H1 (cell line): ENCODE measurements at regions not wholly inside any gene's neighbourhood (a gene's known extent, or its start where the extent isn't known, plus 50 kb on each side); places are given as distances from the start of the nearest gene placed in this dataset.

Source experiments
- CTCF ChIA-PET: fragments of 300-600 bp; sonication (Branson Sonifier 250); formaldehyde crosslinking; loops from one replicate; lab custom pipeline; 2021; ENCODE audit not compliant: partially characterized antibody; lab: Charles Lee
- POLR2A ChIA-PET: fragments of 300-600 bp; sonication (Branson Sonifier 250); formaldehyde crosslinking; loops from one replicate; lab custom pipeline; 2021; ENCODE audit warnings: inconsistent platforms; ENCODE audit not compliant: partially characterized antibody; lab: Charles Lee
- DNase-seq, 2 experiments: peaks; one replicate each; pipeline versions ENCODE4 v3.0.0 to v3.0.0-alpha.2; 2010 to 2022; ENCODE audit warnings: low spot score in 2 of 2, low read depth in 1 of 2, mixed read lengths in 1 of 2
- FAIRE-seq: peaks from 2 replicates; lab custom pipeline; 2011; peaks lifted over from hg19 to GRCh38; lab: Jason Lieb, UNC
- H2AFZ ChIP-seq: 2 replicates; pipeline ENCODE4 v1.8.1; 2012; ENCODE audit warnings: low read length, inconsistent platforms
- H2AK5ac ChIP-seq: 2 replicates; pipeline ENCODE4 v1.6.1; 2013; ENCODE audit warnings: low read depth, low read length
- H2BK120ac ChIP-seq: replicated peaks from 2 replicates; pipeline ENCODE3; 2013; ENCODE audit warnings: low read depth, low read length, inconsistent platforms
- H2BK12ac ChIP-seq: 2 replicates; pipeline ENCODE4 v1.6.1; 2013; ENCODE audit warnings: low read depth, low read length
- H2BK15ac ChIP-seq: 2 replicates; pipeline ENCODE4 v1.6.1; 2013; ENCODE audit warnings: low read length
- H2BK20ac ChIP-seq: 2 replicates; pipeline ENCODE4 v1.6.1; 2013; ENCODE audit warnings: low read length
- H2BK5ac ChIP-seq: 2 replicates; pipeline ENCODE4 v1.6.1; 2013; ENCODE audit warnings: low read depth, low read length
- H3K14ac ChIP-seq: 2 replicates; pipeline ENCODE4 v1.6.1; 2013; ENCODE audit warnings: inconsistent platforms; ENCODE audit not compliant: insufficient read length
- H3K18ac ChIP-seq: 2 replicates; pipeline ENCODE4 v1.6.1; 2013; ENCODE audit warnings: low read length; ENCODE audit errors: extremely low read depth
- H3K23ac ChIP-seq: 2 replicates; pipeline ENCODE4 v1.6.1; 2013; ENCODE audit warnings: inconsistent platforms; ENCODE audit not compliant: insufficient read length
- H3K23me2 ChIP-seq: 2 replicates; pipeline ENCODE4 v1.6.1; 2013; ENCODE audit warnings: low read depth, low read length
- H3K27ac ChIP-seq: 2 replicates; pipeline ENCODE4 v1.6.1; 2011; ENCODE audit warnings: low read depth, low read length, inconsistent platforms
- H3K27me3 ChIP-seq, 4 experiments: replicated peaks in 1 of 4; 1 replicate in 1 of 4; 2 replicates in 3 of 4; pipeline versions ENCODE4 v1.6.1 to v1.8.1; 2011 to 2013; ENCODE audit warnings: low read length in 3 of 4, mild to moderate bottlenecking in 3 of 4, inconsistent platforms in 2 of 4, mixed read lengths in 2 of 4, moderate library complexity in 1 of 4; ENCODE audit not compliant: control insufficient read depth in 3 of 4, insufficient read depth in 3 of 4; ENCODE audit errors: extremely low read depth in 1 of 4
- H3K36me3 ChIP-seq, 4 experiments: 2 replicates each; pipeline versions ENCODE4 v1.6.1 to v1.8.1; 2011 to 2013; ENCODE audit warnings: mild to moderate bottlenecking in 4 of 4, low read length in 3 of 4, moderate library complexity in 2 of 4, control low read depth in 1 of 4, inconsistent platforms in 1 of 4; ENCODE audit not compliant: insufficient read depth in 4 of 4, control insufficient read depth in 2 of 4
- H3K4ac ChIP-seq: replicated peaks from 2 replicates; pipeline ENCODE3; 2013; ENCODE audit warnings: low read length, low read depth, mixed read lengths, inconsistent platforms; ENCODE audit not compliant: insufficient read length
- H3K4me1 ChIP-seq, 4 experiments: replicated peaks in 1 of 4; 1 replicate in 1 of 4; 2 replicates in 3 of 4; pipeline versions ENCODE4 v1.6.1 to v1.8.1; 2011 to 2013; ENCODE audit warnings: low read length in 3 of 4, inconsistent platforms in 2 of 4, mixed read lengths in 1 of 4; ENCODE audit not compliant: insufficient read depth in 4 of 4, control insufficient read depth in 3 of 4
- H3K4me2 ChIP-seq, 2 experiments: 2 replicates each; pipeline versions ENCODE4 v1.6.1 to v1.8.1; 2011 to 2013; ENCODE audit warnings: low read depth in 2 of 2, low read length in 2 of 2, control low read depth in 1 of 2, inconsistent platforms in 1 of 2, mild to moderate bottlenecking in 1 of 2; ENCODE audit not compliant: insufficient read depth in 1 of 2
- H3K4me3 ChIP-seq, 4 experiments: fragments of 200-600, 300-600 bp in 1 of 4; sonication (generic), shearing (Covaris generic), sonication (Bioruptor Twin) in 1 of 4; 2 replicates each; pipeline versions ENCODE4 v1.5.1 to v1.8.1; 2011 to 2016; ENCODE audit warnings: low read length in 4 of 4, low read depth in 3 of 4, control low read depth in 2 of 4, inconsistent platforms in 2 of 4, mild to moderate bottlenecking in 2 of 4, mixed read lengths in 1 of 4, moderate library complexity in 1 of 4; ENCODE audit not compliant: insufficient read depth in 2 of 4; ENCODE audit errors: extremely low read depth in 1 of 4
- H3K56ac ChIP-seq: replicated peaks from 2 replicates; pipeline ENCODE3; 2013; ENCODE audit warnings: low read depth, mild to moderate bottlenecking, mixed read lengths, low read length, inconsistent platforms; ENCODE audit not compliant: insufficient read length
- H3K79me1 ChIP-seq: 2 replicates; pipeline ENCODE4 v1.6.1; 2013; ENCODE audit warnings: low read depth, low read length, control low read depth
- H3K79me2 ChIP-seq, 2 experiments: 2 replicates each; pipeline versions ENCODE4 v1.6.1 to v1.8.1; 2012 to 2013; ENCODE audit warnings: low read length in 2 of 2, mild to moderate bottlenecking in 2 of 2, inconsistent platforms in 1 of 2; ENCODE audit not compliant: insufficient read depth in 2 of 2, control insufficient read depth in 1 of 2
- H3K9ac ChIP-seq, 4 experiments: replicated peaks in 1 of 4; 1 replicate in 1 of 4; 2 replicates in 3 of 4; pipeline versions ENCODE4 v1.6.1 to v1.8.1; 2011 to 2013; ENCODE audit warnings: low read depth in 3 of 4, low read length in 3 of 4, control low read depth in 2 of 4, mild to moderate bottlenecking in 2 of 4, moderate library complexity in 2 of 4, inconsistent platforms in 1 of 4; ENCODE audit errors: extremely low read depth in 1 of 4
- H3K9me3 ChIP-seq, 2 experiments: 2 replicates each; pipeline versions ENCODE4 v1.6.1 to v1.8.1; 2012 to 2013; ENCODE audit warnings: mild to moderate bottlenecking in 2 of 2, moderate library complexity in 2 of 2, control low read depth in 1 of 2, inconsistent platforms in 1 of 2, low read depth in 1 of 2, low read length in 1 of 2, mixed read lengths in 1 of 2; ENCODE audit not compliant: insufficient read depth in 2 of 2
- H4K20me1 ChIP-seq, 2 experiments: replicated peaks in 1 of 2; 2 replicates each; pipeline versions ENCODE3 to v1.8.1; 2011 to 2013; ENCODE audit warnings: inconsistent platforms in 2 of 2, low read length in 2 of 2, mild to moderate bottlenecking in 1 of 2; ENCODE audit not compliant: insufficient read depth in 2 of 2, control insufficient read depth in 1 of 2
- H4K5ac ChIP-seq: 2 replicates; pipeline ENCODE4 v1.6.1; 2013; ENCODE audit warnings: low read length, low read depth, mixed read lengths, inconsistent platforms; ENCODE audit not compliant: insufficient read length
- H4K8ac ChIP-seq: 2 replicates; pipeline ENCODE4 v1.8.0; 2013; ENCODE audit warnings: mild to moderate bottlenecking, moderate library complexity, low read length, inconsistent platforms; ENCODE audit not compliant: insufficient read depth; ENCODE audit errors: extremely low read depth
- H4K91ac ChIP-seq: replicated peaks from 2 replicates; pipeline ENCODE3; 2013; ENCODE audit warnings: low read length, mixed read lengths, inconsistent platforms; ENCODE audit not compliant: insufficient read length
- SIRT6 ChIP-seq: IDR thresholded peaks from one replicate; pipeline ENCODE4 v1.7.1; 2012; ENCODE audit warnings: low read length, inconsistent platforms

- no peaks in the 10 kb centered on the region for H3K79me2 ChIP-seq
- H2BK120ac ChIP-seq: no peak overlapping the region
- peaks cover 0 to 1% (median 0%) of the 10 kb centered on the region in 4 experiments; a peak in 1 of 7 replicates for H3K27me3 ChIP-seq
- FAIRE-seq (no peak), DNase-seq (no peak)
- no peak overlapping the region for H4K5ac ChIP-seq
- no peak overlapping the region for H3K4me2 ChIP-seq
- H4K20me1 ChIP-seq: no peaks in the 10 kb centered on the region
- H3K4ac ChIP-seq: no peak overlapping the region
- H4K91ac ChIP-seq: no peak overlapping the region
- no peak overlapping the region for H3K56ac ChIP-seq
- no peak overlapping the region for H3K9ac ChIP-seq
- CTCF ChIA-PET: interaction anchor here (2.5 to 3.9 kb wide), 2 partner anchors 11 to 132 kb away, joined by 8 to 20 read pairs; no protein-coding TSS in a partner anchor
- no peaks in the 10 kb centered on the region for H3K79me1 ChIP-seq
- no peak overlapping the region for H2AK5ac ChIP-seq
- H4K8ac ChIP-seq: no peak overlapping the region
- no peak overlapping the region for H3K14ac ChIP-seq
- POLR2A ChIA-PET: no interaction called here
- H2AFZ ChIP-seq: no peak overlapping the region
- no peak overlapping the region for H2BK15ac ChIP-seq
- no peak overlapping the region for H3K4me3 ChIP-seq
- H2BK20ac ChIP-seq: no peak overlapping the region
- no peak overlapping the region for H3K23ac ChIP-seq
- H3K23me2 ChIP-seq: no peaks in the 10 kb centered on the region
- no peaks in the 10 kb centered on the region for H3K36me3 ChIP-seq
- no peak for TF ChIP-seq SIRT6
- H3K18ac ChIP-seq: no peak overlapping the region
- H3K27ac ChIP-seq: no peak overlapping the region
- no peak overlapping the region for H2BK5ac ChIP-seq
- no peak overlapping the region for H2BK12ac ChIP-seq
- H3K9me3 ChIP-seq: no peaks in the 10 kb centered on the region
- no peaks in the 10 kb centered on the region; a peak in 1 of 7 replicates for H3K4me1 ChIP-seq
Observed at GRCh38 chr2:126839796-126840195, 58.9 kb upstream of the TEX51 start.
